ENCODE measurements at regions not wholly inside any gene's neighbourhood (a gene's known extent, or its start where the extent isn't known, plus 50 kb on each side); places are given as distances from the start of the nearest gene placed in this dataset.

GRCh38 chr18:44135741-44136140 is 544.9 kb upstream of the SETBP1 start:
- DNase-seq, result no peak
- Histone ChIP-seq H3K27me3 (ENCODE audit: control insufficient read depth in 1 of 2, insufficient read depth in 2 of 2, low read length in 1 of 2) (no peaks in the 10 kb centered on the region), H3K36me3 (ENCODE audit: control insufficient read depth in 1 of 2, insufficient read depth in 2 of 2, low read length in 1 of 2) (no peaks in the 10 kb centered on the region), H3K9me3 (ENCODE audit: control insufficient read depth, low read length) (no peaks in the 10 kb centered on the region), H3K4me1 (ENCODE audit: control insufficient read depth in 1 of 2, insufficient read depth in 2 of 2, low read length in 2 of 2) (no peaks in the 10 kb centered on the region), H3K4me3 (ENCODE audit: low read length in 2 of 2) (no peak overlapping the region), H3K27ac (ENCODE audit: low read depth in 1 of 2, low read length in 2 of 2) (no peak overlapping the region)
- intact Hi-C loops (cut with DNase I), result no loop called here
- no peak for ATAC-seq (ENCODE audit: low FRiP score)
- WGBS, 2 donors, result 96 to 97% methylated on average over 4 of the region's 4 CpGs

- intact Hi-C loops (cut with DNase I), result no loop called here
- WGBS, 2 donors, result 81 to 91% methylated on average over 1 of the region's 1 CpG
Observed at GRCh38 chr18:44136326-44136725, 544.4 kb upstream of the SETBP1 start.

GRCh38 chr18:44143072-44143471 is 537.6 kb upstream of the SETBP1 start:
- H3K36me3 ChIP-seq (ENCODE audit: control insufficient read depth in 1 of 2, insufficient read depth in 2 of 2, low read length in 1 of 2), result no peaks in the 10 kb centered on the region
- intact Hi-C loops (cut with DNase I), result no loop called here

More at GRCh38 chr18:44136326-44136725, 544.4 kb upstream of the SETBP1 start:
- Histone ChIP-seq H3K4me3 (ENCODE audit: low read length in 2 of 2) (no peak overlapping the region), H3K27ac (ENCODE audit: low read depth in 1 of 2, low read length in 2 of 2) (no peak overlapping the region), H3K36me3 (ENCODE audit: control insufficient read depth in 1 of 2, insufficient read depth in 2 of 2, low read length in 1 of 2) (no peaks in the 10 kb centered on the region), H3K4me1 (ENCODE audit: control insufficient read depth in 1 of 2, insufficient read depth in 2 of 2, low read length in 2 of 2) (no peaks in the 10 kb centered on the region), H3K27me3 (ENCODE audit: control insufficient read depth in 1 of 2, insufficient read depth in 2 of 2, low read length in 1 of 2) (no peaks in the 10 kb centered on the region), H3K9me3 (ENCODE audit: control insufficient read depth, low read length) (no peaks in the 10 kb centered on the region)
- DNase-seq (no peak), ATAC-seq (ENCODE audit: low FRiP score) (no peak)

GRCh38 chr18:44149706-44150105 is 531.0 kb upstream of the SETBP1 start:
- no peak for ATAC-seq (ENCODE audit: low FRiP score)
- intact Hi-C loops (cut with DNase I), result no loop called here

More at GRCh38 chr18:44143072-44143471, 537.6 kb upstream of the SETBP1 start:
- ATAC-seq (ENCODE audit: low FRiP score) (no peak), DNase-seq (no peak)
- no peaks in the 10 kb centered on the region for H3K4me1 ChIP-seq (ENCODE audit: control insufficient read depth in 1 of 2, insufficient read depth in 2 of 2, low read length in 2 of 2)
- H3K27me3 ChIP-seq (ENCODE audit: control insufficient read depth in 1 of 2, insufficient read depth in 2 of 2, low read length in 1 of 2), result no peaks in the 10 kb centered on the region
- H3K9me3 ChIP-seq (ENCODE audit: control insufficient read depth, low read length), result no peaks in the 10 kb centered on the region
- H3K27ac ChIP-seq (ENCODE audit: low read depth in 1 of 2, low read length in 2 of 2), result no peak overlapping the region
- H3K4me3 ChIP-seq (ENCODE audit: low read length in 2 of 2), result no peak overlapping the region

GRCh38 chr18:44153981-44154380 is 526.7 kb upstream of the SETBP1 start:
- no peaks in the 10 kb centered on the region for H3K4me1 ChIP-seq (ENCODE audit: control insufficient read depth in 1 of 2, insufficient read depth in 2 of 2, low read length in 2 of 2)
- ATAC-seq (ENCODE audit: low FRiP score) (no peak), DNase-seq (no peak)
- no peaks in the 10 kb centered on the region for H3K27me3 ChIP-seq (ENCODE audit: control insufficient read depth in 1 of 2, insufficient read depth in 2 of 2, low read length in 1 of 2)
- H3K9me3 ChIP-seq (ENCODE audit: control insufficient read depth, low read length), result no peaks in the 10 kb centered on the region
- intact Hi-C loops (cut with DNase I), result no loop called here
- WGBS, 2 donors, result 73 to 99% methylated on average over 2 of the region's 2 CpGs
- no peaks in the 10 kb centered on the region for H3K36me3 ChIP-seq (ENCODE audit: control insufficient read depth in 1 of 2, insufficient read depth in 2 of 2, low read length in 1 of 2)
- H3K27ac ChIP-seq (ENCODE audit: low read depth in 1 of 2, low read length in 2 of 2), result no peak overlapping the region
- no peak overlapping the region for H3K4me3 ChIP-seq (ENCODE audit: low read length in 2 of 2)

More at GRCh38 chr18:44149706-44150105, 531.0 kb upstream of the SETBP1 start:
- no peaks in the 10 kb centered on the region for H3K27me3 ChIP-seq (ENCODE audit: control insufficient read depth in 1 of 2, insufficient read depth in 2 of 2, low read length in 1 of 2)
- no peak overlapping the region for H3K4me3 ChIP-seq (ENCODE audit: low read length in 2 of 2)
- H3K4me1 ChIP-seq (ENCODE audit: control insufficient read depth in 1 of 2, insufficient read depth in 2 of 2, low read length in 2 of 2), result no peaks in the 10 kb centered on the region
- DNase-seq, result no peak
- H3K9me3 ChIP-seq (ENCODE audit: control insufficient read depth, low read length), result no peaks in the 10 kb centered on the region
- no peak overlapping the region for H3K27ac ChIP-seq (ENCODE audit: low read depth in 1 of 2, low read length in 2 of 2)
- no peaks in the 10 kb centered on the region for H3K36me3 ChIP-seq (ENCODE audit: control insufficient read depth in 1 of 2, insufficient read depth in 2 of 2, low read length in 1 of 2)
- WGBS, 2 donors, result 50 to 64% methylated on average over 1 of the region's 1 CpG

- Histone ChIP-seq H3K27ac (ENCODE audit: low read depth in 1 of 2, low read length in 2 of 2) (no peak overlapping the region), H3K9me3 (ENCODE audit: control insufficient read depth, low read length) (no peaks in the 10 kb centered on the region), H3K4me3 (ENCODE audit: low read length in 2 of 2) (no peak overlapping the region), H3K4me1 (ENCODE audit: control insufficient read depth in 1 of 2, insufficient read depth in 2 of 2, low read length in 2 of 2) (no peaks in the 10 kb centered on the region), H3K27me3 (ENCODE audit: control insufficient read depth in 1 of 2, insufficient read depth in 2 of 2, low read length in 1 of 2) (no peaks in the 10 kb centered on the region), H3K36me3 (ENCODE audit: control insufficient read depth in 1 of 2, insufficient read depth in 2 of 2, low read length in 1 of 2) (no peaks in the 10 kb centered on the region)
- intact Hi-C loops (cut with DNase I), result no loop called here
- WGBS, 2 donors, result 47 to 60% methylated on average over 3 of the region's 3 CpGs
- no peak for DNase-seq
- ATAC-seq (ENCODE audit: low FRiP score), result no peak
Observed at GRCh38 chr18:44156126-44156525, 524.6 kb upstream of the SETBP1 start.

- no peaks in the 10 kb centered on the region for H3K9me3 ChIP-seq (ENCODE audit: control insufficient read depth, low read length)
- no peaks in the 10 kb centered on the region for H3K27me3 ChIP-seq (ENCODE audit: control insufficient read depth in 1 of 2, insufficient read depth in 2 of 2, low read length in 1 of 2)
- no peaks in the 10 kb centered on the region for H3K36me3 ChIP-seq (ENCODE audit: control insufficient read depth in 1 of 2, insufficient read depth in 2 of 2, low read length in 1 of 2)
- no peak for ATAC-seq (ENCODE audit: low FRiP score)
- DNase-seq, result no peak
- H3K4me3 ChIP-seq (ENCODE audit: low read length in 2 of 2), result no peak overlapping the region
- H3K27ac ChIP-seq (ENCODE audit: low read depth in 1 of 2, low read length in 2 of 2), result no peak overlapping the region
- WGBS, 2 donors, result 42 to 54% methylated on average over 7 of the region's 7 CpGs
- H3K4me1 ChIP-seq (ENCODE audit: control insufficient read depth in 1 of 2, insufficient read depth in 2 of 2, low read length in 2 of 2), result no peaks in the 10 kb centered on the region
- intact Hi-C loops (cut with DNase I), result no loop called here
Observed at GRCh38 chr18:44156776-44157335, 523.8 kb upstream of the SETBP1 start.

- Histone ChIP-seq H3K27me3 (ENCODE audit: control insufficient read depth in 1 of 2, insufficient read depth in 2 of 2, low read length in 1 of 2) (no peaks in the 10 kb centered on the region), H3K9me3 (ENCODE audit: control insufficient read depth, low read length) (no peaks in the 10 kb centered on the region), H3K4me1 (ENCODE audit: control insufficient read depth in 1 of 2, insufficient read depth in 2 of 2, low read length in 2 of 2) (no peaks in the 10 kb centered on the region), H3K4me3 (ENCODE audit: low read length in 2 of 2) (no peak overlapping the region), H3K27ac (ENCODE audit: low read depth in 1 of 2, low read length in 2 of 2) (no peak overlapping the region), H3K36me3 (ENCODE audit: control insufficient read depth in 1 of 2, insufficient read depth in 2 of 2, low read length in 1 of 2) (no peaks in the 10 kb centered on the region)
- WGBS, 2 donors, result 64 to 81% methylated on average over 1 of the region's 1 CpG
- DNase-seq (no peak), ATAC-seq (ENCODE audit: low FRiP score) (no peak)
- intact Hi-C loops (cut with DNase I), result no loop called here
Observed at GRCh38 chr18:44170208-44170880, 510.3 kb upstream of the SETBP1 start.

GRCh38 chr18:44171301-44171700 is 509.4 kb upstream of the SETBP1 start:
- Histone ChIP-seq H3K27ac (ENCODE audit: low read depth in 1 of 2, low read length in 2 of 2) (no peak overlapping the region), H3K4me1 (ENCODE audit: control insufficient read depth in 1 of 2, insufficient read depth in 2 of 2, low read length in 2 of 2) (no peaks in the 10 kb centered on the region), H3K9me3 (ENCODE audit: control insufficient read depth, low read length) (no peaks in the 10 kb centered on the region), H3K27me3 (ENCODE audit: control insufficient read depth in 1 of 2, insufficient read depth in 2 of 2, low read length in 1 of 2) (no peaks in the 10 kb centered on the region), H3K36me3 (ENCODE audit: control insufficient read depth in 1 of 2, insufficient read depth in 2 of 2, low read length in 1 of 2) (no peaks in the 10 kb centered on the region), H3K4me3 (ENCODE audit: low read length in 2 of 2) (no peak overlapping the region)
- ATAC-seq (ENCODE audit: low FRiP score) (no peak), DNase-seq (no peak)
- intact Hi-C loops (cut with DNase I), result no loop called here
- WGBS, 2 donors, result 75 to 97% methylated on average over 5 of the region's 5 CpGs

Measured in aorta (tissue), 5 donors.